Trophoblast cell (in vitro differentiated cells and primary cell): ENCODE measurements at regions not wholly inside any gene's neighbourhood (a gene's known extent, or its start where the extent isn't known, plus 50 kb on each side); places are given as distances from the start of the nearest gene placed in this dataset.

ENCODE experiments used
- DNase-seq, 2 donors: peaks; one replicate each; pipeline ENCODE4 v3.0.0-alpha.2; 2016
- H2AFZ ChIP-seq: 2 replicates; pipeline ENCODE4 v1.6.1; 2013; ENCODE audit warnings: low read length, moderate library complexity, mild to moderate bottlenecking; ENCODE audit not compliant: insufficient read depth, poor library complexity
- H2AK5ac ChIP-seq: 2 replicates; pipeline ENCODE4 v1.6.1; 2013; ENCODE audit warnings: mild to moderate bottlenecking, low read length
- H2BK120ac ChIP-seq: 2 replicates; pipeline ENCODE4 v1.6.1; 2013; ENCODE audit warnings: low read length, mild to moderate bottlenecking, moderate library complexity; ENCODE audit not compliant: insufficient read depth, poor library complexity
- H2BK12ac ChIP-seq: 2 replicates; pipeline ENCODE4 v1.6.1; 2013; ENCODE audit warnings: mild to moderate bottlenecking, low read length, moderate library complexity
- H2BK5ac ChIP-seq: 2 replicates; pipeline ENCODE4 v1.6.1; 2013; ENCODE audit warnings: low read length, low read depth, moderate library complexity, mild to moderate bottlenecking; ENCODE audit not compliant: poor library complexity
- H3K14ac ChIP-seq: 2 replicates; pipeline ENCODE4 v1.6.1; 2013; ENCODE audit warnings: mild to moderate bottlenecking, low read length
- H3K18ac ChIP-seq: 2 replicates; pipeline ENCODE4 v1.6.1; 2013; ENCODE audit warnings: mild to moderate bottlenecking, low read length
- H3K23ac ChIP-seq: 2 replicates; pipeline ENCODE4 v1.6.1; 2013; ENCODE audit warnings: low read length
- H3K27ac ChIP-seq: 2 replicates; pipeline ENCODE4 v1.5.1; 2013; ENCODE audit warnings: low read depth, mild to moderate bottlenecking, inconsistent platforms, low read length, moderate library complexity
- H3K27me3 ChIP-seq: 2 replicates; pipeline ENCODE4 v1.6.1; 2013; ENCODE audit warnings: inconsistent platforms, mild to moderate bottlenecking, low read length, moderate library complexity; ENCODE audit not compliant: insufficient read depth
- H3K36me3 ChIP-seq, 2 experiments: 1 replicate in 1 of 2; 2 replicates in 1 of 2; pipeline ENCODE4 v1.6.1; 2013; ENCODE audit warnings: low read length in 2 of 2, mild to moderate bottlenecking in 2 of 2, moderate library complexity in 1 of 2; ENCODE audit not compliant: insufficient read depth in 2 of 2, control insufficient read depth in 1 of 2
- H3K4ac ChIP-seq: 2 replicates; pipeline ENCODE4 v1.6.1; 2013; ENCODE audit warnings: low read depth, mild to moderate bottlenecking, low read length, moderate library complexity
- H3K4me1 ChIP-seq, 2 experiments: 1 replicate in 1 of 2; 2 replicates in 1 of 2; pipeline ENCODE4 v1.6.1; 2013; ENCODE audit warnings: low read length in 2 of 2, mild to moderate bottlenecking in 2 of 2, moderate library complexity in 1 of 2; ENCODE audit not compliant: insufficient read depth in 2 of 2, control insufficient read depth in 1 of 2
- H3K4me2 ChIP-seq: 2 replicates; pipeline ENCODE4 v1.6.1; 2013; ENCODE audit warnings: inconsistent platforms, mild to moderate bottlenecking, low read length, moderate library complexity
- H3K4me3 ChIP-seq: 2 replicates; pipeline ENCODE4 v1.5.1; 2013; ENCODE audit warnings: mild to moderate bottlenecking, low read depth, low read length, inconsistent platforms
- H3K79me1 ChIP-seq: one replicate; pipeline ENCODE4 v1.6.1; 2013; ENCODE audit warnings: low read length
- H3K79me2 ChIP-seq: 2 replicates; pipeline ENCODE4 v1.6.1; 2013; ENCODE audit warnings: low read length, mild to moderate bottlenecking; ENCODE audit not compliant: control insufficient read depth, insufficient read depth, poor library complexity
- H3K9ac ChIP-seq: 2 replicates; pipeline ENCODE4 v1.6.1; 2013; ENCODE audit warnings: mild to moderate bottlenecking, low read length
- H3K9me3 ChIP-seq: 2 replicates; pipeline ENCODE4 v1.6.1; 2013; ENCODE audit warnings: low read depth, mild to moderate bottlenecking, control low read depth, inconsistent platforms, low read length; ENCODE audit not compliant: insufficient read depth
- H4K12ac ChIP-seq: 2 replicates; pipeline ENCODE4 v1.6.1; 2013; ENCODE audit warnings: low read depth, mild to moderate bottlenecking, low read length, moderate library complexity
- H4K8ac ChIP-seq: 2 replicates; pipeline ENCODE4 v1.6.1; 2013; ENCODE audit warnings: low read depth, mild to moderate bottlenecking, low read length, moderate library complexity
- H4K91ac ChIP-seq: one replicate; pipeline ENCODE4 v1.6.1; 2013; ENCODE audit warnings: low read depth, mild to moderate bottlenecking, low read length, moderate library complexity
- WGBS: extraction: QIAGEN DNeasy Blood & Tissue Kit; methylation state at CpG from one replicate; pipeline ENCODE4 v1.1.7; 2013; ENCODE audit warnings: missing lambda C conversion rate; ENCODE audit not compliant: insufficient read length, insufficient coverage; ENCODE audit errors: extremely low coverage; 5-methylcytosine and 5-hydroxymethylcytosine counted together

- no peaks in the 10 kb centered on the region for H3K36me3 ChIP-seq
- peaks cover 10% of the 10 kb centered on the region for H3K79me1 ChIP-seq
- no peak overlapping the region for H3K9ac ChIP-seq
- peak overlapping the region; percentile 83 for H3K18ac ChIP-seq
- WGBS = no CpG with 5 or more reads among the region's 14 CpGs
- H4K8ac ChIP-seq = no peak overlapping the region
- H3K4ac ChIP-seq = peak overlapping the region; percentile 34
- H3K4me1 ChIP-seq = peaks cover 15 to 23% of the 10 kb centered on the region in 2 experiments
- DNase-seq = peak; percentile 50 to 88
- no peaks in the 10 kb centered on the region for H3K27me3 ChIP-seq
- H2AFZ ChIP-seq = no peak overlapping the region
- H2BK120ac ChIP-seq = peak overlapping the region; percentile 31
- no peak overlapping the region for H4K12ac ChIP-seq
- H3K27ac ChIP-seq = peak overlapping the region; percentile 21
- H3K14ac ChIP-seq = peak overlapping the region; percentile 53
- peak overlapping the region; percentile 13 for H3K4me2 ChIP-seq
- H2AK5ac ChIP-seq = no peak overlapping the region
- H4K91ac ChIP-seq = peak overlapping the region; percentile 83
- H3K9me3 ChIP-seq = no peaks in the 10 kb centered on the region
- peak overlapping the region; percentile 44 for H2BK5ac ChIP-seq
- no peak overlapping the region for H3K4me3 ChIP-seq
- H3K23ac ChIP-seq = no peak overlapping the region
- no peaks in the 10 kb centered on the region for H3K79me2 ChIP-seq
- peak overlapping the region; percentile 98 for H2BK12ac ChIP-seq
These were observed 57.9 kb upstream of the KCNE2 start for GRCh38 chr21:34305605-34306604.

- Histone ChIP-seq H3K9me3 (no peaks in the 10 kb centered on the region), H2BK5ac (no peak overlapping the region), H3K4me1 (peaks cover 17 to 25% of the 10 kb centered on the region in 2 experiments), H3K27ac (no peak overlapping the region), H3K79me2 (no peaks in the 10 kb centered on the region), H3K4me2 (no peak overlapping the region), H2BK12ac (no peak overlapping the region), H3K4ac (no peak overlapping the region), H3K27me3 (no peaks in the 10 kb centered on the region), H3K36me3 (no peaks in the 10 kb centered on the region), H3K14ac (no peak overlapping the region), H3K18ac (no peak overlapping the region), H2BK120ac (no peak overlapping the region), H3K23ac (no peak overlapping the region), H3K79me1 (peaks cover 13% of the 10 kb centered on the region), H4K91ac (no peak overlapping the region), H3K4me3 (no peak overlapping the region), H2AFZ (no peak overlapping the region), H4K12ac (no peak overlapping the region), H3K9ac (no peak overlapping the region), H2AK5ac (no peak overlapping the region), H4K8ac (no peak overlapping the region)
- peak; percentile 57 to 68 for DNase-seq
- WGBS = no CpG with 5 or more reads among the region's 5 CpGs
These were observed 55.7 kb upstream of the KCNE2 start for GRCh38 chr21:34307991-34308532.

GRCh38 chr21:34311561-34312330, 52.1 kb upstream of the KCNE2 start:
- H2BK5ac ChIP-seq = no peak overlapping the region
- no peak overlapping the region for H4K12ac ChIP-seq
- no peak overlapping the region for H3K4ac ChIP-seq
- WGBS = no CpG with 5 or more reads among the region's 12 CpGs
- no peak overlapping the region for H2AK5ac ChIP-seq
- no peak overlapping the region for H2AFZ ChIP-seq
- H3K4me1 ChIP-seq = peaks cover 16 to 23% of the 10 kb centered on the region in 2 experiments
- H3K18ac ChIP-seq = no peak overlapping the region
- peaks cover 8% of the 10 kb centered on the region for H3K79me1 ChIP-seq
- H3K4me3 ChIP-seq = no peak overlapping the region
- no peak overlapping the region for H3K27ac ChIP-seq
- H3K36me3 ChIP-seq = no peaks in the 10 kb centered on the region
- H3K23ac ChIP-seq = no peak overlapping the region
- H2BK120ac ChIP-seq = no peak overlapping the region
- no peaks in the 10 kb centered on the region for H3K79me2 ChIP-seq
- H3K27me3 ChIP-seq = no peaks in the 10 kb centered on the region
- no peak for DNase-seq
- H3K14ac ChIP-seq = no peak overlapping the region
- H4K8ac ChIP-seq = no peak overlapping the region
- no peaks in the 10 kb centered on the region for H3K9me3 ChIP-seq
- no peak overlapping the region for H3K9ac ChIP-seq
- H3K4me2 ChIP-seq = no peak overlapping the region
- H4K91ac ChIP-seq = no peak overlapping the region
- no peak overlapping the region for H2BK12ac ChIP-seq

GRCh38 chr21:34313116-34313515, 50.7 kb upstream of the KCNE2 start:
- no peak overlapping the region for H3K23ac ChIP-seq
- no peak for DNase-seq
- no peak overlapping the region for H3K4me3 ChIP-seq
- peak overlapping the region; percentile 36 for H3K14ac ChIP-seq
- H3K27me3 ChIP-seq = no peaks in the 10 kb centered on the region
- no peak overlapping the region for H2AK5ac ChIP-seq
- H3K27ac ChIP-seq = no peak overlapping the region
- no peak overlapping the region for H3K4me2 ChIP-seq
- no peak overlapping the region for H4K12ac ChIP-seq
- no peak overlapping the region for H4K8ac ChIP-seq
- no peak overlapping the region for H3K4ac ChIP-seq
- no peak overlapping the region for H2AFZ ChIP-seq
- peaks cover 3% of the 10 kb centered on the region for H3K79me1 ChIP-seq
- H3K9ac ChIP-seq = no peak overlapping the region
- peak overlapping the region; percentile 66 for H3K18ac ChIP-seq
- H3K79me2 ChIP-seq = no peaks in the 10 kb centered on the region
- H3K36me3 ChIP-seq = no peaks in the 10 kb centered on the region
- no peak overlapping the region for H4K91ac ChIP-seq
- WGBS = no CpG with 5 or more reads among the region's 1 CpG
- H2BK120ac ChIP-seq = peak overlapping the region; percentile 15
- H2BK5ac ChIP-seq = no peak overlapping the region
- H2BK12ac ChIP-seq = no peak overlapping the region
- no peaks in the 10 kb centered on the region for H3K9me3 ChIP-seq
- peaks cover 8 to 12% of the 10 kb centered on the region in 2 experiments for H3K4me1 ChIP-seq
